Endothelial cell of hepatic sinusoid (primary cell): ENCODE measurements at regions not wholly inside any gene's neighbourhood (a gene's known extent, or its start where the extent isn't known, plus 50 kb on each side); places are given as distances from the start of the nearest gene placed in this dataset.
"Not testable (repeated sequence)": the region's sequence is repeated elsewhere in the genome, so short reads cannot be mapped to it uniquely, and the experiment has no call there.

Experiments used
- in situ Hi-C: cut with HindIII; loops from 2 replicates; pipeline ENCODE4 v1.10.0; 2017; ENCODE audit warnings: low sequenced_read_pairs

- in situ Hi-C loops: no loop called here
Measured at GRCh38 chr5:86482008-86482407, 135.7 kb upstream of the COX7C start.

GRCh38 chr5:86493777-86494176 lies 124.0 kb upstream of the COX7C start:
- in situ Hi-C loops: no loop called here

- in situ Hi-C loops: no loop called here
Measured at GRCh38 chr5:86500947-86501346, 116.8 kb upstream of the COX7C start.

GRCh38 chr5:86507574-86507973 lies 110.2 kb upstream of the COX7C start:
- in situ Hi-C loops: no loop called here

- in situ Hi-C loops: not testable (repeated sequence)
Measured at GRCh38 chr5:86510330-86510915, 107.3 kb upstream of the COX7C start.

- in situ Hi-C loops: no loop called here
Measured at GRCh38 chr5:86523718-86524117, 94.0 kb upstream of the COX7C start.

- in situ Hi-C loops: no loop called here
Measured at GRCh38 chr5:86525622-86526021, 92.1 kb upstream of the COX7C start.

GRCh38 chr5:86526811-86527348 lies 90.9 kb upstream of the COX7C start:
- in situ Hi-C loops: no loop called here

- in situ Hi-C loops: no loop called here
Measured at GRCh38 chr5:86532429-86532828, 85.3 kb upstream of the COX7C start.

GRCh38 chr5:86536396-86536795 lies 81.3 kb upstream of the COX7C start:
- in situ Hi-C loops: no loop called here

GRCh38 chr5:86542532-86542931 lies 75.2 kb upstream of the COX7C start:
- in situ Hi-C loops: no loop called here

- in situ Hi-C loops: no loop called here
Measured at GRCh38 chr5:86546044-86546443, 71.7 kb upstream of the COX7C start.

GRCh38 chr5:86546582-86546981 lies 71.2 kb upstream of the COX7C start:
- in situ Hi-C loops: no loop called here

GRCh38 chr5:86554638-86555037 lies 63.1 kb upstream of the COX7C start:
- in situ Hi-C loops: no loop called here

- in situ Hi-C loops: no loop called here
Measured at GRCh38 chr5:86557920-86558319, 59.8 kb upstream of the COX7C start.

- in situ Hi-C loops: no loop called here
Measured at GRCh38 chr5:86565197-86565789, 52.4 kb upstream of the COX7C start.

GRCh38 chr5:86566030-86566429 lies 51.7 kb upstream of the COX7C start:
- in situ Hi-C loops: not testable (repeated sequence)
